Suprapubic skin (tissue), 4 donors: ENCODE measurements at regions not wholly inside any gene's neighbourhood (a gene's known extent, or its start where the extent isn't known, plus 50 kb on each side); places are given as distances from the start of the nearest gene placed in this dataset.

Experiments used
- CTCF ChIP-seq, 2 donors: fragments of 200-600 bp in 1 of 2; fragments of 450-650 bp in 1 of 2; sonication (generic) in 1 of 2; IDR thresholded peaks; one replicate each; pipeline ENCODE4 v1.5.1; 2016 to 2019; ENCODE audit warnings: antibody characterized with exemption in 2 of 2, mild to moderate bottlenecking in 1 of 2, moderate library complexity in 1 of 2
- EP300 ChIP-seq: sonication (generic); formaldehyde crosslinking; IDR thresholded peaks from one replicate; pipeline ENCODE4 v1.6.1; 2017; ENCODE audit warnings: antibody characterized with exemption
- POLR2A ChIP-seq, 2 donors: fragments of 450-650 bp; IDR thresholded peaks; one replicate each; pipeline ENCODE4 v1.6.1; 2017; ENCODE audit warnings: antibody characterized with exemption in 2 of 2, mild to moderate bottlenecking in 2 of 2, moderate library complexity in 2 of 2
- POLR2AphosphoS5 ChIP-seq, 3 donors: sonication (generic); formaldehyde crosslinking; IDR thresholded peaks; one replicate each; pipeline ENCODE4 v1.6.1; 2017; ENCODE audit warnings: antibody characterized with exemption in 3 of 3

DNA sequence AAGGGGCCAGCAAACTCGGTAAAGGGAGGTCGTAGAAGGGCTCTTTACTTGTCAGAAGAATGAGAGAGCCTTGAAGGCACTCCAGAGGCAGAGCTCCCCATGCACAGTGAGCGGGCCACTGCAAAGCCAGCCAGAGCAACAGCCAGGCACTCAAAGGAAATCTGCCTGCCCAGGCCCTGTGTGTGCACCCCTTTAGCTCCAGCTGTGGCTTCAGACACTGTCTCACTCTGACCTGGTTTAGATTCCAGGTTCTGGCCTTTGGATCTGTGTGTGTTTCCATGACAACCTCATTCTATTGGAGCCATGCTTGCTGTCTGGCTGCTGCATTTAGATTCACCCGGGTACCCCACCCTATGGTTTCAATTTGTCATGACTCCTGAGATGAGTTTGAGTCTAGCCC is 170.3 kb downstream of the CAPZA3 start:
- TF ChIP-seq CTCF (IDR thresholded peaks at IDR 0.05), result no peak
- no peak for TF ChIP-seq POLR2A (IDR thresholded peaks at IDR 0.05)
- no peak for TF ChIP-seq POLR2AphosphoS5 (IDR thresholded peaks at IDR 0.05)
- TF ChIP-seq EP300, result no peak
